GM18907 (cell line): ENCODE measurements at regions not wholly inside any gene's neighbourhood (a gene's known extent, or its start where the extent isn't known, plus 50 kb on each side); places are given as distances from the start of the nearest gene placed in this dataset.
"Not testable (repeated sequence)": the region's sequence is repeated elsewhere in the genome, so short reads cannot be mapped to it uniquely, and the experiment has no call there.

Experiments
- ATAC-seq: cut with Tn5 transposase; IDR thresholded peaks from one replicate; pipeline ENCODE4 v1.9.1; 2021; ENCODE audit warnings: mild to moderate bottlenecking, moderate library complexity; ENCODE audit not compliant: unreplicated experiment

- no peak for ATAC-seq
Observed at GRCh38 chr5:6112538-6112937, 265.8 kb downstream of the MED10 start.

- no peak for ATAC-seq
Observed at GRCh38 chr5:6112125-6112524, 266.2 kb downstream of the MED10 start.

- no peak for ATAC-seq
Observed at GRCh38 chr5:6111131-6111530, 267.2 kb downstream of the MED10 start.

GRCh38 chr5:6110441-6111005 is 267.8 kb downstream of the MED10 start:
- no peak for ATAC-seq

GRCh38 chr5:6108981-6109825 is 269.1 kb downstream of the MED10 start:
- no peak for ATAC-seq

- no peak for ATAC-seq
Observed at GRCh38 chr5:6108540-6108848, 269.9 kb downstream of the MED10 start.

GRCh38 chr5:6107675-6108539 is 270.4 kb downstream of the MED10 start:
- ATAC-seq: no peak

- no peak for ATAC-seq
Observed at GRCh38 chr5:6106756-6107155, 271.6 kb downstream of the MED10 start.

GRCh38 chr5:6105320-6105719 is 273.0 kb downstream of the MED10 start:
- no peak for ATAC-seq

- ATAC-seq: no peak
Observed at GRCh38 chr5:6096101-6096500, 282.2 kb downstream of the MED10 start.

- ATAC-seq: not testable (repeated sequence)
Observed at GRCh38 chr5:6094180-6094579, 284.2 kb downstream of the MED10 start.

- no peak for ATAC-seq
Observed at GRCh38 chr5:6090838-6091237, 287.5 kb downstream of the MED10 start.

GRCh38 chr5:6090079-6090654 is 288.2 kb downstream of the MED10 start:
- no peak for ATAC-seq

GRCh38 chr5:6088706-6089105 is 289.6 kb downstream of the MED10 start:
- ATAC-seq: no peak

- ATAC-seq: no peak
Observed at GRCh38 chr5:6087576-6087975, 290.8 kb downstream of the MED10 start.

GRCh38 chr5:6086871-6087270 is 291.5 kb downstream of the MED10 start:
- no peak for ATAC-seq

GRCh38 chr5:6085341-6085860 is 292.9 kb downstream of the MED10 start:
- ATAC-seq: no peak

- ATAC-seq: no peak
Observed at GRCh38 chr5:6084836-6085235, 293.5 kb downstream of the MED10 start.

GRCh38 chr5:6084376-6084775 is 294.0 kb downstream of the MED10 start:
- no peak for ATAC-seq

GRCh38 chr5:6083311-6083978 is 294.9 kb downstream of the MED10 start:
- ATAC-seq: no peak

- no peak for ATAC-seq
Observed at GRCh38 chr5:6082685-6083084, 295.7 kb downstream of the MED10 start.
